CD4-positive, alpha-beta T cell treated with Interleukin-15 for 4 hours (primary cell): ENCODE measurements at regions not wholly inside any gene's neighbourhood (a gene's known extent, or its start where the extent isn't known, plus 50 kb on each side); places are given as distances from the start of the nearest gene placed in this dataset.
"Not testable (repeated sequence)": the region's sequence is repeated elsewhere in the genome, so short reads cannot be mapped to it uniquely, and the experiment has no call there.

Experiments used
- DNase-seq: peaks from one replicate; pipeline ENCODE4 v3.0.0-alpha.2; 2020; ENCODE audit warnings: low spot score

DNA sequence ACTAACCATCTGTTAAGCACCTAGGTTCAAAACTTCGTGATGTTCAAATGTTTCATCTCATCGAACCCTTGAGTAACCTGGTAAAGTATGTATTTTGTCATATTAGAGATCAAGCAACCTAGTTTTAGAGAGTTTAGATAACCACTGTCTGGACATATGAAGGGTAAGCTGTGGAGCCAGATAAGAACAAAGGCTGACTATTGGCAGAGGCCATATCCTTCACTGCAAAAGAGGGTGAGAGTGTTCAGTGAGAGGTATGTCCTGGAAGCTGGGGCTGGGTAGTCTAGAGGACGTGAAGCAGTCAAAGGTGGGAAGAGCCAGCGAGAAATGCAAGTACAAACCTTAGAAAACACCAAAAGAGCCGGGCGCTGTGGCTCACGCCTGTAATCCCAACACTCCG, 573.1 kb upstream of the KLF4 start:
- no peak for DNase-seq

DNA sequence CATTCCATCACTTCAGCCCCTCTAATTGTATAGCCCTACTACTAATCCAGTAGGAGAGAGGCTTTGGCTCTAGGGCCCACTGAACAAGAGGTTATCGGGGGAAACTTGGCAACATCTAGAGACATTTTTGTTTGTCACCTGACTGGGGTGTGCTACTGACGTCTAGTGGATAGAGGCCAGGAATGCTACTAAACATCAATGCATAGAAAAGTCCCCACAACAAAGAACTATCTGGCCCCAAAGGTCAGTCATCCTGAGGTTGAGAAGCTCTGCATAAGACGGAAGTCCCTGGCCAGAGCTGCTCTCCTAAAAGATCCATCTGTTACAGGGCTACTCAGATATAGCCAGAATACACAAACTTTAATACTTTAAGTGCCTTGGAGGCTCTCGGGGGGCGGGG, 570.6 kb upstream of the KLF4 start:
- no peak for DNase-seq

DNA sequence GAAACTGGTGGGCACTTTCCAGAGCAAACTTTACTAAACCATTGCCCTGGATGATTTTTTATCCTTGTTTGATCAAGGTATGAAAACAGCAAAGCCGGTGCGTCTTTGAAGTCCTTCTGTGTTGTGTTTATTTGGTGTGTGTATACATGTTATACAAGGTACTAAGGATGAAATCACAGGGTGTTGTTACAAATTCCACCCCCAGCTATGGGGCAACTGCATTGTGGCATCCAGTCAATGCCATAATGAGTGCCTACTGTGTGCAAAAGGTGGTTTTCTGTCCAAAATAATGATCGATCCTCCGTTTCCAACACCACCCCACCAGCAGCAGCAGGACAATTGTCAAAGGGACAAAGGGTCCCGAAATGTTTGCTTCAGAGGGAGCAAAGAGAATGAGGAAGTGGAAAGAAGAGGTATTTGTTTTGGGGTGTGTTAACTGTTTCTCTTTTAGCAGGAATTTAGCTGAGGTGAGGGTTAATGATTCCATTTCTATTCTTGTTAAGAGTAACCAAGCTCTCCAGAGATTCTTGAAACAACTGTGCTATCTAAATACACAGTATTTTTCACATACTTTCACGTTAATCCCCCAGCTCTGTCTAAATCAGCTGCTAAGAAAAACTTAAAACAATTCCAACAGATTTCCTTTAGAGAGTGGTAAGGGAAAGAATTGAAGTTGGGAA, 568.7 kb upstream of the KLF4 start:
- no peak for DNase-seq

DNA sequence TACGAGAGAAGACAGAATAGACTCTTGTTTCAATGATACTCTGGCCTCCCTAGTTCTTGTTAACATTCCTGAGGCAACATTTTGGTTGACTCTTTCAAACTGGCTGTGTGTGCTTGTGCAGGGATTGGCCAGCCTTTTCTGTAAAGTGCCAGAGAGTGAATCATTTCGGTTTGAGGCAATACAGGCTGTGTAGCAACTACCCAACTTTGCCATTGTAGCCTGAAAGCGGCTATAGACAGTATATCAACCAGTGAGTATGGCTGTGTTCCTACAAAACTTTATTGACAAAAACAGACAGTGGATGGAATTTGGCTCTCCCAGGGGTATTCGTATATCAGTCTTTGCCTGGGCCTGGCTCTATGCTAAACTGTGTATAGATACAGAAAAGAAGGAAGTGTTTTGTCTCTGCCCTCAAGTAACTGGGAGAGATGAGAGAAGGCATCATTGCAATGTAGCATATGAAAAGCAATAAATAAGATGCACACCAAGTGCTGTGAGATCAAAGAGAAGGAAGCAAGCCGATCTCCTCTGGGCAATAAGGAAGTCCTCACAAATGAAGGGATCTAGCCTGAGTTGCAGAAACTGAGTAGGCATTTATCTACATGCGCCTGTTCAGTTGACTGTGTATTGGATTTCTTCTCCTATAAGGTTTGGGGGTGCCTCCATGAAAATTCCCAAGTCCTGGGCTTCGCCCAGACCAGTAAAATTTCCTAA, 568.0 kb upstream of the KLF4 start:
- DNase-seq: no peak

DNA sequence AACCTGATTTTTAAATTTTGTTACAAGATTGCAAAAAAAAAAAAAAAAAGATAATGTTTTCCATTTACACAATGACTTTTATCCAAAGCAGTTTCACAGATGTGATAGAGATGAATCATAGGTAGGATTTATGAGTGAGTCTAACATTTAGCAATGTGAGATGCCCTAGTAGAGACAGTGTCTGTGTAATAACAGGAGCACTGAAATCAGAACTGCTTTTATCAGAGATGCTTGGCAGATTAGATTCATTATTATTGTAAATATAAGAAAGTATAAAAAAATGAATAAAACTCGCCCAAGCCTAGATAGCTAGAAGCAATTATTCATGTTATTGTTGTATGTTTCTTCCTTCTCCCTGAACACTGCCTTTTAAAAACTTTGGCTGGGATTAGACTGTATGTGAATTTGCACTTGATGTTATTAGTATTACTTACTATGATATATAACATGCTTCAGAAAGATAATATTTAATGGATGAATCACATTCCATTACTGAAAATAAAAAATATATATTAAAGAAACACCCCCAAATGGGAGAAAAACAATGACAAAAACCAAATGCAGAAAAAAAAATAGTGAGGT, 567.3 kb upstream of the KLF4 start:
- DNase-seq: no peak

DNA sequence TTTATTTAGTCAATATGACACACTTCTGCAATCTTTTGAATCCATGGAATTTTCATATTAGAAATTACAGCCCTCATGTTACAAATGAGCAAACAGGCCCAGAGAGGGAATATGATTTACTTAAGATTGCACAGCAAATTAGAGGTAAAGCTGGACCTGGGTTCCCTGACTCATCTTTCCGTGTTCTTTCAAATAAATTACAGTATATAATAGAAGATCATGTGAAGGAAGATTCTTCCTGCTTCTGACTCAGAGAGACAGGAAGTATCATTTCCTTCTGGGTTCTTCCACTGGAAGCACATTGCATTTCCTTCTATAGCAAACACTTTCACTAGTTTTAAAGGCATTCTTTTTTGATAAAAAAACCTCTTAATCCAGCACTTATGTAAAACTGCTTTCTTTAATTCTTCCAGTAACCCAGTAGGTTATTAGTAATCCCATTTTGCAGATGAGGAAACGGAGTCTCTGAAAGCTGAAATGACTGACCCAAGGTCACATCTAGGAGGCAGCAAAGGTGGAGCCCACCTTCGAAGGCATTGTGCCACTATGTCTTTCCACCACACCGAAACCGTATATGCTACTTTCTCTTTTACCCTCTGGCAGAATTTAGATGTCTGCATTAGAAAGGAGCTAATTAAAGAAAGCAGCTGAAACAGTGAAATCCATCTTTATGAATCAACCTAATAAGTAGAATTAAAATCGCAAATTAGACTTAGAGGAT, 566.7 kb upstream of the KLF4 start:
- DNase-seq: no peak

DNA sequence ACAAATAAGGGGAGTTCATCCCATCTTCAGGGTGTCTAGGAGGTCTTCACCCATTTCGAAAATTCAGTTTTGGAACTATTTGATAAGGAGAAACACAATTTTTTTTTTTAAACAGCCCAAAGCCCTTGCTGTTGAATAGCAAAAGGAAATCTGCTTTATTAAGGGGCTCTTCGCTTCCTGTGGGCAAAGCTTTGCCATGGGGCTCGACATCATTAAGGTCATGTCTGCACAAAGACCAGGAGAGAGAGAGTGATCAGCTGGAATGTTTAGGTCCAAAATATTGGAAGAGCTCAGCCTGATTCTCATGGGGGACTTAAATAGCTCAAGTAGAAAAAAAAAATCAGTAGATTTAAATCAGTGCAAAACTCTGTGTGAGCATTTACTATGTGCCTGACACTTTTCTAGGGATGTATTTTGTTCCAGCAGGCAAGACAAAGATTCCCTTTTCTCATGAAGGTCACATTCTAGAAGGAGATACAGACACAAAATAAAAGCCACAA, 564.6 kb upstream of the KLF4 start:
- DNase-seq: no peak

DNA sequence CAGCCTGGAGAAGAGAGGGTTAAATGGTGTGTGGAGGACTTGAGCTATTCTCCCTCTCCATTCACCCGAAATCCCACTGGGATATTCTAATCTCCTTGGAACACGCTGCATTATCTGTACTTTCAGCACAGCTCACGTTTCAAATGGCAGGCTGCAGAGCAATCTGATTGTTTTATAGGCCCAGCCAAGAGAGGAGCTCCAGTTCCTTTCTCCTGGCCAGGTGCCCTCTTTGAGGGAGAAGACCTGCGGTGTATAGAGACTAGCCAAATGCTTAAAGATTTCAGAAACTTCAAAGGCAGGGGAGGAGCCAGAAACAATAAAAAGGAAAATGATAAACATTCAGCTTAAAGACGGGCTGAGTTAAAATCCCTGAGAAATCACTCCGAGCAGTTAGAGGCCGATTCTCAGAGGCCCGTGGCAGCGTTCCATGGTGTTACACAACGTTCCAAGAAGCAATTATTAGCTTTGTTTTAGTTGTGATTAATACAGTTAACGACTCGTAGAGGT, 564.0 kb upstream of the KLF4 start:
- no peak for DNase-seq

DNA sequence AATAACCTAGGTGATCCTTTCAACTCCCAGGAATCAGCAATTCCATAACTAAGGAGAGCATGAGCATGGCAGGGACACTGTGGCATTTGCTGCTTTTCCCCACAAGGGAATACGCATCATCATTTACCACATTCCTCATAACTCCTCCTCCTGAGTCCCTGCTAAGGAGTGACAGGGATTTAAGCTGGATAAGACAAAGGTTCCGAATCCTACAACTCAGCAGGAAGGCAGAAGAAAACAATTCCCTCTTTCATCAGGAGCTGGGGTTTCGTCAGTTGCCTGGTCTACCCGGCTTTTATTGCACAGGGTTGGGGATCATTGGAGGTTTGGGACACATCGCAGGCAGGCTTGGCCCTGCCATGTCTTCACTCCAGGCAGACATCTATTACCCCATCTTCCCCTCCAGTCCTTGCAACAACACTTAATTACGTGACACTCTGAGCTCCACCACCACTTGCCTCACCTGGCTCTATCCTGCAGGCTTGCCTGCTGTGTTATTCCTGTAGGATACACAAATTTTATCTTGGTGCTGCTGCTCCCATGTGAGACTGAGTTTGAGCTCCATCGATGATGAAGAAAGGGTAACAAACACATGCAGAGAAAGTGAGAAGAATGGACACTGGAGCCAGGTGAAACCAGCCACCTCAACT, 563.0 kb upstream of the KLF4 start:
- DNase-seq: no peak

DNA sequence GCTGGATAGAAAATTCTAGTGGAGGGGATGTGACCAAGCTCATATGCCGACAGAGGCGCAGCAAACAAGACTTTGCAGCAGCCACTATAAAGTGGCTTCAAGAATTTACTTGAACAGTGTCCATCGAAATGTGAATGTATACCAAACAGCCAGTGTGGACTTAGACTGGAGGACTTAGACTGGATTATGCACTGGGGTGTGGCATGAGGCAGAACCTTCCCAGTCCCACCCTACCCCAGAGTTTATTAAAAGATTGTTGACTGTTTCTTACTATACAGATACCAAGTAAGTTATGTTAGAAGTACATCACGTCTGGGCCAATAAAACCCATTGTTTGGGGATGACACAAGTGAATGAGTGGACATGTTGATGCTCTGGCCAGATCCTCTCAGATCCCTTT, 561.3 kb upstream of the KLF4 start:
- no peak for DNase-seq

DNA sequence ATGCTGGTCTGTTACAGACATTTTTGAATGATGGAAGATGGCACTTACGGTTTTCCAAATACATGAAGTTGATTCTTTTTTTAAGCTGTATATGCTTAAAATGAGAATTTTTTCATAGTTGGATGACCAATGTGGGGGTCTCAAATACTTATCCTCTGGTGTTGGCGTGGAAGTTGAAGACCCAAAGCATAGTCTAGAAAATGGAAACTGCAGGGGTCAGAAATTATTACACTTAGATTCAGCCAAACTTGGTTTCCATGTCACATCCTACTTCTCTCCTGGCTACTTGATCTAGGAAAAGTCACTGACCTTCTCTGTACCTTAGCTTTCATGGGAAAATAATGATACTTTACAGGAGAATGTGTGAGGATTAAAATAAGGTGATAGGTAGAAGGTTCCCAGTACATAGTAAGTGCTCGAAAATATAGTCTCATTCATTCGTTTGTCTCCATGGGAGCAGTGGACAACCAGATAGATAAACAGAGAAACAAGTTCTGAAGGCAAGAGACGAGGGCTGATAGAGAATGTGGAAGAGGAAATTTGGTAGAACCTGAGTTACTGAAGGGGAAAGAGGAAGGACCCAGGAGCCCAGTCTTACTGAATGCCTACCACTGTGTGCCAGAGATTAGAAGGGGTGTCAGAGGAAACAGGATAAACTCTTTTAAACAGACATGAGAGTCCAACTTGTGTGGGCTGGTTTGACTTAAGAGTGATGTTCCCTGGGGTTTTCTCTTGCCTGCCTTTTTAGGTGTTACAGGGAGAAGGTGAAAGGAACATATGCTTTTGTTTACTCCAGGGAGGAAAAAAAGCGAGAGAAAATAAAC, 560.3 kb upstream of the KLF4 start:
- no peak for DNase-seq

DNA sequence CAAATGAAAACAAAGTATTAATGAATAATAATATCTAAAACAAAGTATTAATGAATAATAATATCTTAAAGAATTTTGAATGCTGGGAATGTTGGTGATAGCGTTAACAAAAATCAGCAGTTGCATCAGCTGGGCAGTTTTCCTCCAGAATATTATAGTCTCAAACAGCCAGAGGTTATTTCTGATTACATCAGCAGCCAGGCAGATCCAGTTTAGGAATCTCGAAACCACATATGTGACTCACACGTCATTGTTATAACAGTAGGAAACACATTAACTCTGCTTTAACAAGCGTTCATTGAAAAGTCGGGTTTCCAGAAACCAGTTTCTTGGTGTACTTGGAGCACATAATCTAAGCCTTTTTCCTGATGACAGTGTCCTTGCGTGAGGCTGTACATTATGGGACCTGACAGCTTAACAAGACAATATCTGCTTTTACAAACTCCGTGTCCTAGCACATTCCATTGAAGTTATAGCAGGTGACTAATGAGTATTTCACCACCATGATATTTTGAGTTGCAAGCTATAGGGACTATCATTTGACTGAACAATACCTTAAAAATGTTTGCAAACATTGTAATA, 559.5 kb upstream of the KLF4 start:
- DNase-seq: no peak

DNA sequence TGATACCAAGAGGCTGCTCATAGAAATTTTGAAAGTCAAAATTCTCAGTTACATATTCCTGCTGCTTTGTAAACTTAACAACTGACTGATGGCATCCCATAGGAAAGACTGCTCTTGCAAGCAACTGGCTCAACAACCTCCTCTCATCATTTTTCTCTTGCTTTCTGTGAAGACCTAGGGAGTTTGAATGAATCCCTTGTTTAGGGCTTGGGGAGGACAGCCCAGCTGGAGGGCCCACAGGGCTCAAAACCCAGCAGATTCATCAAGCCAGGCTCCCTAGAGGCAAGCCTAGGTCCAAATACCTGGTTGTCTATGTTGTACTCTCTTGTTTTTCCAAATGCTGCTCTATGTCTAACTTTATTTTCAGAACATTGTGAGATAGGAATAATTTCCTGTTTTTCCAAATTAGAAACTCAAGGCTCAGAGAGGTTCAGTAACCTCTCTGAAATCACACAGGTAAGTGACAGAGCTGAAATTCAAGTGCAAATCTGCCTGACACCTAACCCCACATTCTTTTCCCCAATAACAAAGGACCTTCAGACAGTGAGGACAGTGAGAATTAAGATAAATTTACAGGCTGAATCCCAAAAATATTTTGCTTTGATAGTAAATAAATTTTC, 558.9 kb upstream of the KLF4 start:
- DNase-seq: no peak

DNA sequence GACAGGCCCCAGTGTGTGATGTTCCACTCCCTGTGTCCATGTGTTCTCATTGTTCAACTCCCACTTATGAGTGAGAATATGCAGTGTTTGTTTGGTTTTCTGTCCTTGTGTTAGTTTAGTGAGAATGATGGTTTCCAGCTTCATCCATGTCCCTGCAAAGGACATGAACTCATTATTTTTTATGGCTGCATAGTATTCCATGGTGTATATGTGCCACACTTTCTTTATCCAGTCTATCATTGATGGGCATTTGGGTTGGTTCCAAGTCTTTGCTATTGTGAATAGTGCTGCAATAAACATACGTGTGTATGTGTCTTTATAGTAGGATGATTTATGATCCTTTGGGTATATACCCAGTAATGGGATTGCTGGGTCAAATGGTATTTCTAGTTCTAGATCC, 558.2 kb upstream of the KLF4 start:
- DNase-seq: not testable (repeated sequence)

DNA sequence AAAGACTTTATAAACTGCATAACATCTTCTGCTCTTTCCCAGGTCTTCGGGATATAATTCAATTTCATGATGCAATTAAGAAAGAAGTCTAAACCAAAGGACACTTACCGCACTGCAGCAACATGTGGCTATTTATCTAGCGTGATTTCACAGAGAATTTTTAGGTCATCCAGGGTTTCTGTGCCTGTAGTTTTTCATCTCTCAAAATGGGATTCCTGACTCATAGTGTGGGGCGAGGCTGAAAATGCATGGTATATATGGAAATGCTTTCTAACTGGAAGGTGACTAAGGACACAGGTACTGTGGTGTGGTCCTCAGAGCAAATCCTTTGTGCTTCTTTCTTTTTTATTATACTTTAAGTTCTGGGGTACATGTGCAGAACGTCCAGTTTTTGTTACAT, 557.7 kb upstream of the KLF4 start:
- no peak for DNase-seq

DNA sequence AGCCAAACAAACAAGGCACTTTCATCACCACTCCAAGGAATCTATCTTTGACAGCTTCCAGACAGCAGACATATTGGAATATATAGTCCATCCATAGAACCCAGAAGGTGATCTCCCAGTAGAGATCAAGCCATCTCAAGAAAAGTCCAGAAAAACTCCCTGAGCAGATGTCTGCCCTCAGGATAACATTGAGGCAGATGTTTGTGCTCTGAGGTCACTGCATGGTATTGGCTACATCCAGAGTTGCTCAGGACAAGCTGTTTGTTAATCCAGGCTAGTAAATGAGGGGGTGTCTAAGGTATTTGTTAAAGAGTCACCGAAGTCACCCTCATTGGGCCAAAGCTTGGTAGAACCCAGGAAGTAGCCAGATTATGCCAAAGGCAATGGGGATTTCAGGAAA, 556.3 kb upstream of the KLF4 start:
- DNase-seq: no peak

DNA sequence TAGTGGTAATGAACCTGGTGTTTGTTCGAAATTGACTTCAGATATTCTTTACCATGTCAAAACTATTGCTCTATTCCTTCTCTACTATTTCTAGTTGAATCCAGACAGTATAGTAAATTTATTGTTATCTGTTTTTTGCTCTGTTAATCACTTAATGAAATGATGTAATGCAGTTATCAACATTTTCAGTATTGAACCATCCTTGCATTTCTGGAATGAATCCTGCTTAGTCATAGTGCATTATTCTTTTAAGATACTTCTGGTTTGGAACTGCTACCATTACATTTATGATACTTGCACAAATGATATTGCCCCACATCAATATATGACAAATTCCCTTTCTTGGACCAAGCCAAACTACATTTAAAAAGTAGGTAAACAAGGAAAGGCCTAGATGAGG, 554.0 kb upstream of the KLF4 start:
- DNase-seq: no peak

DNA sequence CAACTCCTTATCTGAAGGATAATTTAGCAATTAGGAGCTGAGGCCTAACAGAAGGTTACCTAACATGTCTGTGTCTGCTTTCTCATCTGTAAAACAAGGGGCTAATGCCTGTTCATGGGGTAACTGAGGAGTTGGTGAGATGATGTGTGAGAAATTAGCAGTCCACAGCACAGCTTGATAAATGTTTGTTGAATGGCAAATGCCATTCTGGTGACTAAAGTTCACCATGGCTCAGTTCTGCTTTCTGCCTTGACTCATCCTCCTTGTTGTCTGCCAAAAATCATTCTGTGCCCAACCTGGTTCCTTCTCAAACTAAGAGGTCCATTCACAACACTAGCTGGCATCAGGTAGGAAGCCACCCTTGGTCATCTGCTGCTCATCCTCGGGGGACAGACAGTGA, 552.0 kb upstream of the KLF4 start:
- no peak for DNase-seq

DNA sequence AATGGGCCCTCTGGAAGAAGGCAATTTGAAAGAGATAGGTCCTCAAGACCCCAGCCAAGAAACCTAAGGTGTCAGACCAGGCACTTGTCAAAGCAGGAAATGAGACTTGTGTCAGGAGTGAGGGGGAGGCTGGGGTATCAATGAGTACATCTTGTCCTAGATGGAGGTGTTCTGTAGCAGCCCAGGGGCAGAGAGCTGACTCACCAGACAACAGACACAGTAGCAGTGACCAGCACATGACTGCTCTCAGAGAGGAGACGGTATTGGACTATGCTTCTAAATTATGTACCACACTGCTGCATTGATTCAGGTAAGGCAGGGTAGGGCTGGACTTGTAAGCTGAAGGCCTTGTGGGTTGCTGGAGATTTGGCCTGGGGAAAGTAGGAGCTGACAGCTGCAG, 551.2 kb upstream of the KLF4 start:
- DNase-seq: no peak

DNA sequence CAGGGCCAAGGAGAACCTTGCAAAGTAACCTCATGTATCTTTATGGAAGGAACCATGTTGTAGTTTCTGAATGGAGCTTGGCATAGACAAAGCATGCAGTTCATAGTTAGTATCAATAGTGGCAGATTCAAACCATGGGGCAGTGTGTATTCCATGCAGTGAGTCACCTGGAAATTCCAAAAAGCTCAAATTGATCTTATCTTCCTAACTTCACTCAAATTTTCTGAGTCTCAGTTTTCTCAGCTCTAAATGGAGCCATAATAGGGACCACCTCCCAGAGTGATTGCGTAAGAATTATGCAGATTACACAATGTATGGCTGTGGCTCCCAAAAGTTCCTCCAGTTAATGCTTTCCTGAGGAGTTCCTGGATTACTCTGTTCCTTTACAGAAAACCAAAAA, 549.9 kb upstream of the KLF4 start:
- DNase-seq: no peak
